Esophagus (tissue), 2 donors: ENCODE measurements at regions not wholly inside any gene's neighbourhood (a gene's known extent, or its start where the extent isn't known, plus 50 kb on each side); places are given as distances from the start of the nearest gene placed in this dataset.

ENCODE experiments used
- H3K27ac ChIP-seq, 2 donors: one replicate each; pipeline ENCODE4 v1.5.1; 2013; ENCODE audit warnings: low read depth in 2 of 2, mild to moderate bottlenecking in 2 of 2, inconsistent platforms in 1 of 2, low read length in 1 of 2, moderate library complexity in 1 of 2
- H3K27me3 ChIP-seq, 2 donors: one replicate each; pipeline ENCODE4 v1.6.1; 2013; ENCODE audit warnings: low read length in 2 of 2, control low read depth in 1 of 2, mild to moderate bottlenecking in 1 of 2; ENCODE audit not compliant: insufficient read depth in 2 of 2, control insufficient read depth in 1 of 2
- H3K36me3 ChIP-seq, 2 donors: one replicate each; pipeline ENCODE4 v1.6.1; 2013; ENCODE audit warnings: low read length in 1 of 2; ENCODE audit not compliant: control insufficient read depth in 2 of 2, insufficient read depth in 2 of 2
- H3K4me1 ChIP-seq, 2 donors: one replicate each; pipeline ENCODE4 v1.6.1; 2013; ENCODE audit warnings: low read length in 1 of 2; ENCODE audit not compliant: control insufficient read depth in 2 of 2, insufficient read depth in 2 of 2
- H3K4me3 ChIP-seq, 2 donors: one replicate each; pipeline ENCODE4 v1.5.1; 2013; ENCODE audit warnings: low read length in 2 of 2, mild to moderate bottlenecking in 2 of 2, low read depth in 1 of 2, moderate library complexity in 1 of 2
- H3K9me3 ChIP-seq, 2 donors: one replicate each; pipeline ENCODE4 v1.6.1; 2013; ENCODE audit warnings: mild to moderate bottlenecking in 2 of 2, low read depth in 1 of 2, low read length in 1 of 2, moderate library complexity in 1 of 2; ENCODE audit not compliant: control insufficient read depth in 2 of 2, insufficient read depth in 1 of 2
- WGBS, 2 donors: extraction: QIAGEN DNeasy Blood & Tissue Kit; methylation state at CpG; one replicate each; pipeline ENCODE4 v1.1.7; 2013; 5-methylcytosine and 5-hydroxymethylcytosine counted together
- donor health status: healthy with polysubstance abuse.
- donor health status: Bipolar disorder and iron deficiency.

GRCh38 chr10:31582365-31583052, 263.5 kb downstream of the ZEB1 start:
- H3K27ac ChIP-seq, result peak overlapping the region in 1 of 2 donors; percentile 14
- peaks cover 3 to 8% of the 10 kb centered on the region in 2 donors for H3K4me1 ChIP-seq
- no peaks in the 10 kb centered on the region for H3K27me3 ChIP-seq
- 55 to 58% methylated on average over 8 of the region's 8 CpGs for WGBS, 2 donors
- H3K9me3 ChIP-seq, result peaks cover 2 to 3% of the 10 kb centered on the region in 2 donors
- no peaks in the 10 kb centered on the region for H3K36me3 ChIP-seq
- H3K4me3 ChIP-seq, result no peak overlapping the region

- Histone ChIP-seq H3K4me1 (peaks cover 3 to 8% of the 10 kb centered on the region in 2 donors), H3K9me3 (peaks cover 2 to 3% of the 10 kb centered on the region in 2 donors), H3K27me3 (no peaks in the 10 kb centered on the region), H3K4me3 (no peak overlapping the region), H3K27ac (no peak overlapping the region), H3K36me3 (no peaks in the 10 kb centered on the region)
- 64 to 68% methylated on average over 9 of the region's 9 CpGs for WGBS, 2 donors
Measured at GRCh38 chr10:31581741-31582323, 262.8 kb downstream of the ZEB1 start.

- Histone ChIP-seq H3K27ac (no peak overlapping the region), H3K9me3 (peaks cover 2 to 3% of the 10 kb centered on the region in 2 donors), H3K4me3 (no peak overlapping the region), H3K4me1 (peaks cover 3 to 8% of the 10 kb centered on the region in 2 donors), H3K36me3 (no peaks in the 10 kb centered on the region), H3K27me3 (no peaks in the 10 kb centered on the region)
- 78 to 88% methylated on average over 5 of the region's 5 CpGs for WGBS, 2 donors
Measured at GRCh38 chr10:31580646-31581045, 261.6 kb downstream of the ZEB1 start.
